ENCODE measurements at regions not wholly inside any gene's neighbourhood (a gene's known extent, or its start where the extent isn't known, plus 50 kb on each side); places are given as distances from the start of the nearest gene placed in this dataset.

GRCh38 chr10:43728425-43728824 is 79.7 kb upstream of the ZNF32 start:
- TF ChIP-seq ZFX (IDR thresholded peaks at IDR 0.05) (no peak), SP1 (IDR thresholded peaks at IDR 0.05; ENCODE audit: low read depth) (no peak), EGR1 (IDR thresholded peaks at IDR 0.05; ENCODE audit: low read depth) (no peak), TCF7L2 (IDR thresholded peaks at IDR 0.05; ENCODE audit: borderline replicate concordance, extremely low read depth, insufficient read depth, insufficient read length) (no peak), EZH2 (IDR thresholded peaks at IDR 0.05) (no peak), ELF1 (IDR thresholded peaks at IDR 0.05; ENCODE audit: borderline replicate concordance, low read depth) (no peak), SRF (IDR thresholded peaks at IDR 0.05; ENCODE audit: low read depth) (no peak), RAD21 (IDR thresholded peaks at IDR 0.05; ENCODE audit: low read depth) (no peak), JUND (IDR thresholded peaks at IDR 0.05) (no peak), ZNF274 (IDR thresholded peaks at IDR 0.05; ENCODE audit: low read depth, low read length) (no peak), EZH2phosphoT487 (IDR thresholded peaks at IDR 0.05; ENCODE audit: borderline replicate concordance) (no peak), SIN3A (IDR thresholded peaks at IDR 0.05; ENCODE audit: low read depth) (no peak)
- H3K9me2 ChIP-seq (ENCODE audit: insufficient read depth): no peaks in the 10 kb centered on the region
- DNase-seq (ENCODE audit: low read depth, low spot score): no peak
- no peak overlapping the region for H3K9ac ChIP-seq (ENCODE audit: low read length)
- ChIA-PET RAD21 (ENCODE audit: low non-redundant PET in 1 of 2, low total read pairs in 2 of 2, uncharacterized antibody in 2 of 2, unreplicated experiment in 2 of 2) (no interaction called here), POLR2A (no interaction called here), CTCF (no interaction called here)
- H3K4me1 ChIP-seq (ENCODE audit: control insufficient read depth in 1 of 2, insufficient read depth in 2 of 2, low read length in 2 of 2): no peaks in the 10 kb centered on the region
- BruUV-seq (replicated peaks): no TSS peak
- no peak overlapping the region for H3K4me2 ChIP-seq (ENCODE audit: low read length)
- peaks cover 32% of the 10 kb centered on the region for H3K27me3 ChIP-seq (ENCODE audit: insufficient read depth, low read length)
- no peaks in the 10 kb centered on the region for H3K9me3 ChIP-seq (ENCODE audit: control insufficient read depth in 1 of 2, insufficient read depth in 1 of 2, low read depth in 1 of 2, low read length in 2 of 2)
- no peak overlapping the region for H3K4me3 ChIP-seq (replicated peaks in 1 of 2; ENCODE audit: low read depth in 1 of 2, low read length in 2 of 2)
- intact Hi-C loops (cut with micrococcal nuclease): no loop called here
- no peak overlapping the region for H2AFZ ChIP-seq (ENCODE audit: low read depth, low read length, poor library complexity, severe bottlenecking)
- no peak overlapping the region for H3K27ac ChIP-seq (ENCODE audit: low read depth, low read length)
- H4K20me1 ChIP-seq (ENCODE audit: insufficient read depth): no peaks in the 10 kb centered on the region
- ATAC-seq: no peak
- no peaks in the 10 kb centered on the region for H3K79me2 ChIP-seq (ENCODE audit: insufficient read depth, low read length)
- no peaks in the 10 kb centered on the region; a peak in 1 of 4 replicates for H3K36me3 ChIP-seq (ENCODE audit: control insufficient read depth in 1 of 2, insufficient read depth in 2 of 2, low read length in 2 of 2)

DNA sequence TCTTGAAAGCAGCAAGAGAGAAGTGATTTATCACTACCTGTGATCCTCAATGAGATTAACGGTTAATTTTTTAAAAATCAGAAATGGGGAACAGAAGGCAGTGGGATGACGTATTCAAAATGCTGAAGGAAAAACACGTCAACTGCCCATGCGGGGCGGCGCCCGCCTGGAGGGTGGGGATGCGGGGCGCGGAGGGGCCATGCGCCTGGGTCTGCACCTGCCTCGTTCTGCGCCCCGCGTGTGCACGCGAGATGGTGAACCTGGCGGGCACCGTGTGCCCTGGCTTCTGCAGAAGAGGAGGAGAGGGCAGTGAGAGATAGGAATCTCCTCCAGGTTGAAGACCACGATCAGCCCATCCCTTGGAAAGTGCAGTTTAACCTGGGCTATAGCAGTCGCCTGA is 79.3 kb upstream of the ZNF32 start:
- POLR2A ChIA-PET: no interaction called here
- BruUV-seq (replicated peaks): no TSS peak
- CTCF ChIA-PET: no interaction called here
- TF ChIP-seq ELF1 (IDR thresholded peaks at IDR 0.05; ENCODE audit: borderline replicate concordance, low read depth) (no peak), CBX3 (IDR thresholded peaks at IDR 0.05; ENCODE audit: low read depth) (no peak), EGR1 (IDR thresholded peaks at IDR 0.05; ENCODE audit: low read depth) (no peak), CTCF (IDR thresholded peaks at IDR 0.05 in 2 of 3, conservative IDR thresholded peaks at IDR 0.05 in 1 of 3; ENCODE audit: borderline replicate concordance in 1 of 3, insufficient read depth in 1 of 3, low read depth in 2 of 3, low read length in 2 of 3) (no peak), ATF3 (IDR thresholded peaks at IDR 0.05) (no peak), POLR2A (IDR thresholded peaks at IDR 0.05; ENCODE audit: borderline replicate concordance, extremely low read depth, insufficient read depth, insufficient read length) (no peak), JUND (IDR thresholded peaks at IDR 0.05) (no peak), ZNF274 (IDR thresholded peaks at IDR 0.05; ENCODE audit: low read depth, low read length) (no peak), SRF (IDR thresholded peaks at IDR 0.05; ENCODE audit: low read depth) (no peak), RAD21 (IDR thresholded peaks at IDR 0.05; ENCODE audit: low read depth) (no peak), CEBPB (IDR thresholded peaks at IDR 0.05; ENCODE audit: low read depth) (no peak)
- TF ChIP-seq, protein P1, sequence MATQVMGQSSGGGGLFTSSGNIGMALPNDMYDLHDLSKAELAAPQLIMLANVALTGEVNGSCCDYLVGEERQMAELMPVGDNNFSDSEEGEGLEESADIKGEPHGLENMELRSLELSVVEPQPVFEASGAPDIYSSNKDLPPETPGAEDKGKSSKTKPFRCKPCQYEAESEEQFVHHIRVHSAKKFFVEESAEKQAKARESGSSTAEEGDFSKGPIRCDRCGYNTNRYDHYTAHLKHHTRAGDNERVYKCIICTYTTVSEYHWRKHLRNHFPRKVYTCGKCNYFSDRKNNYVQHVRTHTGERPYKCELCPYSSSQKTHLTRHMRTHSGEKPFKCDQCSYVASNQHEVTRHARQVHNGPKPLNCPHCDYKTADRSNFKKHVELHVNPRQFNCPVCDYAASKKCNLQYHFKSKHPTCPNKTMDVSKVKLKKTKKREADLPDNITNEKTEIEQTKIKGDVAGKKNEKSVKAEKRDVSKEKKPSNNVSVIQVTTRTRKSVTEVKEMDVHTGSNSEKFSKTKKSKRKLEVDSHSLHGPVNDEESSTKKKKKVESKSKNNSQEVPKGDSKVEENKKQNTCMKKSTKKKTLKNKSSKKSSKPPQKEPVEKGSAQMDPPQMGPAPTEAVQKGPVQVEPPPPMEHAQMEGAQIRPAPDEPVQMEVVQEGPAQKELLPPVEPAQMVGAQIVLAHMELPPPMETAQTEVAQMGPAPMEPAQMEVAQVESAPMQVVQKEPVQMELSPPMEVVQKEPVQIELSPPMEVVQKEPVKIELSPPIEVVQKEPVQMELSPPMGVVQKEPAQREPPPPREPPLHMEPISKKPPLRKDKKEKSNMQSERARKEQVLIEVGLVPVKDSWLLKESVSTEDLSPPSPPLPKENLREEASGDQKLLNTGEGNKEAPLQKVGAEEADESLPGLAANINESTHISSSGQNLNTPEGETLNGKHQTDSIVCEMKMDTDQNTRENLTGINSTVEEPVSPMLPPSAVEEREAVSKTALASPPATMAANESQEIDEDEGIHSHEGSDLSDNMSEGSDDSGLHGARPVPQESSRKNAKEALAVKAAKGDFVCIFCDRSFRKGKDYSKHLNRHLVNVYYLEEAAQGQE (IDR thresholded peaks at IDR 0.05; ENCODE audit: low read depth): no peak

More for the DNA sequence above, 79.3 kb upstream of the ZNF32 start:
- Histone ChIP-seq H3K4me1 (ENCODE audit: control insufficient read depth in 1 of 2, insufficient read depth in 2 of 2, low read length in 2 of 2) (no peaks in the 10 kb centered on the region), H3K9me3 (ENCODE audit: control insufficient read depth in 1 of 2, insufficient read depth in 1 of 2, low read depth in 1 of 2, low read length in 2 of 2) (no peaks in the 10 kb centered on the region), H3K4me3 (replicated peaks in 1 of 2; ENCODE audit: low read depth in 1 of 2, low read length in 2 of 2) (no peak overlapping the region), H3K27ac (ENCODE audit: low read depth, low read length) (no peak overlapping the region), H4K20me1 (ENCODE audit: insufficient read depth) (no peaks in the 10 kb centered on the region), H3K9me2 (ENCODE audit: insufficient read depth) (no peaks in the 10 kb centered on the region), H3K36me3 (ENCODE audit: control insufficient read depth in 1 of 2, insufficient read depth in 2 of 2, low read length in 2 of 2) (no peaks in the 10 kb centered on the region; a peak in 1 of 4 replicates), H2AFZ (ENCODE audit: low read depth, low read length, poor library complexity, severe bottlenecking) (no peak overlapping the region), H3K79me2 (ENCODE audit: insufficient read depth, low read length) (no peaks in the 10 kb centered on the region), H3K27me3 (ENCODE audit: insufficient read depth, low read length) (peaks cover 35% of the 10 kb centered on the region), H3K9ac (ENCODE audit: low read length) (no peak overlapping the region), H3K4me2 (ENCODE audit: low read length) (no peak overlapping the region)
- no peak for DNase-seq (ENCODE audit: low read depth, low spot score)
- intact Hi-C loops (cut with micrococcal nuclease): no loop called here
- RAD21 ChIA-PET (ENCODE audit: low non-redundant PET in 1 of 2, low total read pairs in 2 of 2, uncharacterized antibody in 2 of 2, unreplicated experiment in 2 of 2): no interaction called here
- ATAC-seq: no peak

Measured in HCT116 (cell line).